GM12874 (cell line): ENCODE measurements at regions not wholly inside any gene's neighbourhood (a gene's known extent, or its start where the extent isn't known, plus 50 kb on each side); places are given as distances from the start of the nearest gene placed in this dataset.

Source experiments
- CTCF ChIP-seq: IDR thresholded peaks from 2 replicates; pipeline ENCODE4 v1.5.1; 2011; ENCODE audit warnings: low read depth, mild to moderate bottlenecking, control low read depth, low read length, moderate library complexity; ENCODE audit not compliant: insufficient read depth

- no peak for TF ChIP-seq CTCF
These were observed 367.0 kb upstream of the ATP2B1 start for GRCh38 chr12:90075685-90076084.

GRCh38 chr12:90074086-90074485 is 365.4 kb upstream of the ATP2B1 start:
- no peak for TF ChIP-seq CTCF

GRCh38 chr12:90071996-90072395 is 363.4 kb upstream of the ATP2B1 start:
- no peak for TF ChIP-seq CTCF

- TF ChIP-seq CTCF = no peak
These were observed 361.1 kb upstream of the ATP2B1 start for GRCh38 chr12:90069711-90070110.

GRCh38 chr12:90067791-90068190 is 359.2 kb upstream of the ATP2B1 start:
- TF ChIP-seq CTCF = no peak

- no peak for TF ChIP-seq CTCF
These were observed 356.5 kb upstream of the ATP2B1 start for GRCh38 chr12:90064852-90065801.

- TF ChIP-seq CTCF = no peak
These were observed 354.2 kb upstream of the ATP2B1 start for GRCh38 chr12:90062799-90063198.
